MCF 10A (cell line): ENCODE measurements at regions not wholly inside any gene's neighbourhood (a gene's known extent, or its start where the extent isn't known, plus 50 kb on each side); places are given as distances from the start of the nearest gene placed in this dataset.

Experiments used
- BruUV-seq: library from RNA; stranded (reverse); fragments of 400-500 nt; replicated peaks from 2 replicates; lab custom pipeline; 2021; lab: Mats Ljungman, UMichigan
- CTCF ChIA-PET: fragments of 300-600 bp; sonication (Branson Sonifier 250); formaldehyde crosslinking; extraction: SDS; loops from one replicate; lab custom pipeline; 2021; ENCODE audit warnings: antibody characterized with exemption, inconsistent platforms; lab: Yijun Ruan, JAX
- POLR2A ChIA-PET: fragments of 300-600, 350-650 bp; sonication (Branson Sonifier 250); formaldehyde crosslinking; extraction: SDS; loops from one replicate; lab custom pipeline; 2020; ENCODE audit warnings: antibody characterized with exemption, inconsistent platforms; lab: Yijun Ruan, JAX
- DNase-seq: peaks from one replicate; pipeline ENCODE4 v3.0.0-alpha.2; 2018; ENCODE audit not compliant: unreplicated experiment
- H3K27ac Mint-ChIP-seq: one replicate; pipeline ENCODE4 v1.8.0; 2022; ENCODE audit warnings: mild to moderate bottlenecking, low read depth, mixed read lengths; ENCODE audit not compliant: unreplicated experiment
- H3K27me3 Mint-ChIP-seq: one replicate; pipeline ENCODE4 v1.8.0; 2022; ENCODE audit warnings: mixed read lengths; ENCODE audit not compliant: insufficient read depth, unreplicated experiment
- H3K36me3 Mint-ChIP-seq: one replicate; pipeline ENCODE4 v1.8.0; 2022; ENCODE audit warnings: mild to moderate bottlenecking, moderate library complexity, mixed read lengths; ENCODE audit not compliant: insufficient read depth, unreplicated experiment
- H3K4me1 Mint-ChIP-seq: one replicate; pipeline ENCODE4 v1.8.0; 2022; ENCODE audit warnings: mixed read lengths; ENCODE audit not compliant: insufficient read depth, unreplicated experiment
- H3K4me3 Mint-ChIP-seq: one replicate; pipeline ENCODE4 v1.8.0; 2022; ENCODE audit warnings: mild to moderate bottlenecking, moderate library complexity, mixed read lengths; ENCODE audit not compliant: unreplicated experiment
- H3K9me3 Mint-ChIP-seq: one replicate; pipeline ENCODE4 v1.8.0; 2022; ENCODE audit warnings: mixed read lengths; ENCODE audit not compliant: unreplicated experiment
- intact Hi-C: fragments of 100-400 bp; cut with micrococcal nuclease; formaldehyde crosslinking; loops from 2 replicates; pipeline ENCODE4 v1.14.1; 2022
- TF ChIP-seq, protein P1 (sequence below): fragments of 200-600 bp; IDR thresholded peaks from one replicate; pipeline ENCODE4 v1.8.0; 2022; ENCODE audit warnings: antibody characterized with exemption, mild to moderate bottlenecking; ENCODE audit not compliant: unreplicated experiment

- POLR2A ChIA-PET, result no interaction called here
- no peaks in the 10 kb centered on the region for H3K36me3 Mint-ChIP-seq
- no peaks in the 10 kb centered on the region for H3K9me3 Mint-ChIP-seq
- H3K4me1 Mint-ChIP-seq, result no peaks in the 10 kb centered on the region
- no peak overlapping the region for H3K4me3 Mint-ChIP-seq
- H3K27ac Mint-ChIP-seq, result no peak overlapping the region
- no peaks in the 10 kb centered on the region for H3K27me3 Mint-ChIP-seq
- DNase-seq, result no peak
- intact Hi-C loops, result no loop called here
- no TSS peak for BruUV-seq
- CTCF ChIA-PET, result no interaction called here
- TF ChIP-seq, protein P1, sequence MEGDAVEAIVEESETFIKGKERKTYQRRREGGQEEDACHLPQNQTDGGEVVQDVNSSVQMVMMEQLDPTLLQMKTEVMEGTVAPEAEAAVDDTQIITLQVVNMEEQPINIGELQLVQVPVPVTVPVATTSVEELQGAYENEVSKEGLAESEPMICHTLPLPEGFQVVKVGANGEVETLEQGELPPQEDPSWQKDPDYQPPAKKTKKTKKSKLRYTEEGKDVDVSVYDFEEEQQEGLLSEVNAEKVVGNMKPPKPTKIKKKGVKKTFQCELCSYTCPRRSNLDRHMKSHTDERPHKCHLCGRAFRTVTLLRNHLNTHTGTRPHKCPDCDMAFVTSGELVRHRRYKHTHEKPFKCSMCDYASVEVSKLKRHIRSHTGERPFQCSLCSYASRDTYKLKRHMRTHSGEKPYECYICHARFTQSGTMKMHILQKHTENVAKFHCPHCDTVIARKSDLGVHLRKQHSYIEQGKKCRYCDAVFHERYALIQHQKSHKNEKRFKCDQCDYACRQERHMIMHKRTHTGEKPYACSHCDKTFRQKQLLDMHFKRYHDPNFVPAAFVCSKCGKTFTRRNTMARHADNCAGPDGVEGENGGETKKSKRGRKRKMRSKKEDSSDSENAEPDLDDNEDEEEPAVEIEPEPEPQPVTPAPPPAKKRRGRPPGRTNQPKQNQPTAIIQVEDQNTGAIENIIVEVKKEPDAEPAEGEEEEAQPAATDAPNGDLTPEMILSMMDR, result no peak
These were observed 1450.7 kb upstream of the ADGRB3 start for GRCh38 chr6:67184405-67184804.

GRCh38 chr6:67175101-67175500 is 1460.0 kb upstream of the ADGRB3 start:
- H3K4me3 Mint-ChIP-seq, result no peak overlapping the region
- no TSS peak for BruUV-seq
- H3K27ac Mint-ChIP-seq, result no peak overlapping the region
- H3K36me3 Mint-ChIP-seq, result no peaks in the 10 kb centered on the region
- intact Hi-C loops, result no loop called here
- ChIA-PET POLR2A (no interaction called here), CTCF (no interaction called here)
- no peaks in the 10 kb centered on the region for H3K27me3 Mint-ChIP-seq
- DNase-seq, result no peak
- H3K4me1 Mint-ChIP-seq, result no peaks in the 10 kb centered on the region
- TF ChIP-seq, protein P1, result no peak
- H3K9me3 Mint-ChIP-seq, result peaks cover 8% of the 10 kb centered on the region

DNA sequence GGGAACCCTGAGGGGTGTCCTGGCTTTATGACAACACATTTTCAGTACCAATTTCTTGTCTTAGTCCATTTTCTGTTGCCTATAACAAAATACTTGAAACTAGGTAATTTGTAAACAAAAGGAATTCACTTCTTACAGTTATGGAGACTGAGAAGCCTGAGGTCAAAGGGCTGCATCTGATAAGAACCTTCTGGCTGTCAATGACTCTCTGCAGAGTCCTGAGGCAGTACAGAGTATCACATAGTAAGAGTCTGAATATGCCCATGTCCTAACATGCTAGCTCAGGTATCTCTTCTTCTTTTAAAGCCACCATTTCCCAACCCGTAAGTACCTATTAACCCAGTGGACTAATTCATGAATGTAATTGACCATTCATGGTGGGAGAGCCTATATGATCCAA is 1458.6 kb upstream of the EYS start:
- Mint-ChIP-seq H3K36me3 (no peaks in the 10 kb centered on the region), H3K4me3 (no peak overlapping the region), H3K27ac (no peak overlapping the region), H3K4me1 (no peaks in the 10 kb centered on the region), H3K9me3 (no peaks in the 10 kb centered on the region), H3K27me3 (no peaks in the 10 kb centered on the region)
- intact Hi-C loops, result no loop called here
- ChIA-PET CTCF (no interaction called here), POLR2A (no interaction called here)
- DNase-seq, result no peak
- no TSS peak for BruUV-seq
- TF ChIP-seq, protein P1, result no peak

GRCh38 chr6:67160820-67161219 is 1453.8 kb upstream of the EYS start:
- POLR2A ChIA-PET, result no interaction called here
- intact Hi-C loops, result no loop called here

More at GRCh38 chr6:67160820-67161219, 1453.8 kb upstream of the EYS start:
- Mint-ChIP-seq H3K4me1 (no peaks in the 10 kb centered on the region), H3K4me3 (no peak overlapping the region), H3K36me3 (no peaks in the 10 kb centered on the region), H3K9me3 (no peaks in the 10 kb centered on the region), H3K27ac (no peak overlapping the region), H3K27me3 (no peaks in the 10 kb centered on the region)
- CTCF ChIA-PET, result interaction anchor here (0.6 kb wide), 1 partner anchor 45 kb away, joined by 4 read pairs; no protein-coding TSS in a partner anchor
- BruUV-seq, result no TSS peak
- TF ChIP-seq, protein P1, result no peak
- DNase-seq, result no peak
